ENCODE measurements at regions not wholly inside any gene's neighbourhood (a gene's known extent, or its start where the extent isn't known, plus 50 kb on each side); places are given as distances from the start of the nearest gene placed in this dataset.

DNA sequence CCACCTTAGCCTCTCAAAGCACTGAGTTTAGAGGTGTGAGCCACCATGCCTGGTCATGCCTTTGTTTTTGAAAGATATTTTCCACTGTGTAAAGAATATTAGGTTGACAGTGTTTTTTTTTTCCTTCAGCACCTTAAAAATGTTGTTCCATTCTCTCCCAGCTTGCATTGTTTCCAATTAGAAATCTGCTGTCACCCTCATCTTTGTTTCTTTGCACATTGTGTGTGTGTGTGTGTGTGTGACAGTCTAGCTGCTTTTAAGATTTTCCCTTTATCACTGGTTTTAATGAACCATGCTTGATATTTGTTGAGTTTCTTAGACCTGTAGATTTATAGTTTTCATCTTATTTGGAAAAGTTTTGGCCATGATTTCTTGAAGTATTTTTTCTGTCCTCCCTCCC is 79.0 kb upstream of the NKX1-1 start:
- Mint-ChIP-seq H3K36me3 (ENCODE audit: low read depth, unreplicated experiment) (peaks cover 4% of the 10 kb centered on the region), H3K27me3 (ENCODE audit: low read depth, unreplicated experiment) (peaks cover 37% of the 10 kb centered on the region), H3K4me3 (ENCODE audit: unreplicated experiment) (no peak overlapping the region), H3K9me3 (ENCODE audit: unreplicated experiment) (peaks cover 24% of the 10 kb centered on the region), H3K4me1 (ENCODE audit: low read depth, unreplicated experiment) (peaks cover 3% of the 10 kb centered on the region), H3K27ac (ENCODE audit: unreplicated experiment) (no peak overlapping the region)
- FAIRE-seq (no peak), DNase-seq (ENCODE audit: low read depth) (no peak)
- H3K9me3 ChIP-seq (ENCODE audit: insufficient read depth, low read depth, low read length) = peaks cover 3% of the 10 kb centered on the region
- no peaks in the 10 kb centered on the region for H3K79me2 ChIP-seq (ENCODE audit: insufficient read depth, low read length)
- no peak overlapping the region for H3K4me3 ChIP-seq (ENCODE audit: insufficient read depth, low read depth, low read length)
- H3K9ac ChIP-seq (ENCODE audit: low read length) = no peak overlapping the region
- H3K27me3 ChIP-seq (ENCODE audit: insufficient read depth, low read length) = no peaks in the 10 kb centered on the region
- no peak overlapping the region for H3K4me2 ChIP-seq (ENCODE audit: low read length)
- no peaks in the 10 kb centered on the region for H3K4me1 ChIP-seq (ENCODE audit: insufficient read depth, low read length)
- H3K27ac ChIP-seq (ENCODE audit: low read depth, low read length) = no peak overlapping the region
- no peaks in the 10 kb centered on the region for H3K36me3 ChIP-seq (ENCODE audit: insufficient read depth, low read length)
- TF ChIP-seq, protein P1, sequence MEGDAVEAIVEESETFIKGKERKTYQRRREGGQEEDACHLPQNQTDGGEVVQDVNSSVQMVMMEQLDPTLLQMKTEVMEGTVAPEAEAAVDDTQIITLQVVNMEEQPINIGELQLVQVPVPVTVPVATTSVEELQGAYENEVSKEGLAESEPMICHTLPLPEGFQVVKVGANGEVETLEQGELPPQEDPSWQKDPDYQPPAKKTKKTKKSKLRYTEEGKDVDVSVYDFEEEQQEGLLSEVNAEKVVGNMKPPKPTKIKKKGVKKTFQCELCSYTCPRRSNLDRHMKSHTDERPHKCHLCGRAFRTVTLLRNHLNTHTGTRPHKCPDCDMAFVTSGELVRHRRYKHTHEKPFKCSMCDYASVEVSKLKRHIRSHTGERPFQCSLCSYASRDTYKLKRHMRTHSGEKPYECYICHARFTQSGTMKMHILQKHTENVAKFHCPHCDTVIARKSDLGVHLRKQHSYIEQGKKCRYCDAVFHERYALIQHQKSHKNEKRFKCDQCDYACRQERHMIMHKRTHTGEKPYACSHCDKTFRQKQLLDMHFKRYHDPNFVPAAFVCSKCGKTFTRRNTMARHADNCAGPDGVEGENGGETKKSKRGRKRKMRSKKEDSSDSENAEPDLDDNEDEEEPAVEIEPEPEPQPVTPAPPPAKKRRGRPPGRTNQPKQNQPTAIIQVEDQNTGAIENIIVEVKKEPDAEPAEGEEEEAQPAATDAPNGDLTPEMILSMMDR (IDR thresholded peaks at IDR 0.05; ENCODE audit: insufficient read depth, low read depth, low read length) = no peak
- TF ChIP-seq EZH2 (IDR thresholded peaks at IDR 0.05; ENCODE audit: insufficient read depth, low read length) = no peak
- no peaks in the 10 kb centered on the region for H4K20me1 ChIP-seq (ENCODE audit: insufficient read depth, low read length)
- H2AFZ ChIP-seq (ENCODE audit: low read depth, low read length) = no peak overlapping the region

DNA sequence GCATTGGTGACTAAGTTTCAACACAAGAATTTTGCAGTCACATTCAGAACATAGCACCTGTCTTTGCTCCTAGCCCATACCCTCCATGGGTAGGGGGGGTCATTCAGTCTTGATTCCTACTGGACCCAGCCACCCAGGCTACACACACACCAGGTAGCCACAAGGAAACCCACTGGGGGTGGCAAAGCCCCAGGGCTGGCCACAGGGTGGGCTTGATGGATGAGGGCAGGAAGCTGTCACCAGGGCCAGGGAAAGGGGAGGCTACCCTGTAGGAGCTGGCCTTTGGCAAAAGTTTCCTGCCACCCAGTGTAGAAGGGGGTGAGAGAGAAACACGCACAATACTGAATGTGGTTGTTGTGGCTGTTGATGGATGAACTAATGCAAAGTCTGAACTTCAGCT is 74.5 kb upstream of the NKX1-1 start:
- H3K4me1 Mint-ChIP-seq (ENCODE audit: low read depth, unreplicated experiment) = no peaks in the 10 kb centered on the region
- peaks cover 2% of the 10 kb centered on the region for H3K36me3 Mint-ChIP-seq (ENCODE audit: low read depth, unreplicated experiment)
- Histone ChIP-seq H3K27me3 (ENCODE audit: insufficient read depth, low read length) (no peaks in the 10 kb centered on the region), H3K4me1 (ENCODE audit: insufficient read depth, low read length) (no peaks in the 10 kb centered on the region), H3K9ac (ENCODE audit: low read length) (no peak overlapping the region), H3K4me2 (ENCODE audit: low read length) (no peak overlapping the region), H2AFZ (ENCODE audit: low read depth, low read length) (no peak overlapping the region), H3K4me3 (ENCODE audit: insufficient read depth, low read depth, low read length) (no peak overlapping the region), H3K36me3 (ENCODE audit: insufficient read depth, low read length) (no peaks in the 10 kb centered on the region), H3K79me2 (ENCODE audit: insufficient read depth, low read length) (no peaks in the 10 kb centered on the region), H3K9me3 (ENCODE audit: insufficient read depth, low read depth, low read length) (no peaks in the 10 kb centered on the region), H3K27ac (ENCODE audit: low read depth, low read length) (no peak overlapping the region), H4K20me1 (ENCODE audit: insufficient read depth, low read length) (no peaks in the 10 kb centered on the region)
- DNase-seq (ENCODE audit: low read depth) = no peak
- TF ChIP-seq EZH2 (IDR thresholded peaks at IDR 0.05; ENCODE audit: insufficient read depth, low read length) = no peak
- TF ChIP-seq, protein P1 (IDR thresholded peaks at IDR 0.05; ENCODE audit: insufficient read depth, low read depth, low read length) = no peak
- FAIRE-seq = no peak
- H3K9me3 Mint-ChIP-seq (ENCODE audit: unreplicated experiment) = peaks cover 15% of the 10 kb centered on the region
- no peak overlapping the region for H3K27ac Mint-ChIP-seq (ENCODE audit: unreplicated experiment)
- H3K27me3 Mint-ChIP-seq (ENCODE audit: low read depth, unreplicated experiment) = peaks cover 31% of the 10 kb centered on the region
- no peak overlapping the region for H3K4me3 Mint-ChIP-seq (ENCODE audit: unreplicated experiment)

DNA sequence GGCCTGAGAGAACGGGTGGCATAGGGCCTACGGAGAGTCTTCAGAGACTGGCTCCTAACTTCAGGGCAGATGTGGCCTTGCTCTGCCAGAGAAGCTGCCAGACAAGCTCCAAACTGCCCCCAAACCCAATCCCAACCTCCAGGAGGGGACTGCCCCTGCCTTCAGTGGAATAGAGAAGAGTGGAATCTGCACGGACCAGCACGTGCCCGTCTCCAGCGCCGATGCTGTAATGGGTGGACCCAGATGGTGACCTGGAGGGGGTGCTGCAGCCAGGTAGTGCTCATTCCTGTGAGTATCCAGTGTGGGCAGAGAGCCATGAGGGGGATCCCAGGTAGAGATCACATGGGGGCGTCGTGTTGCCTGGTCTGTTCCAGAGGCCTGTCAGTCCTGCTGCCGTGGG is 73.2 kb upstream of the NKX1-1 start:
- TF ChIP-seq, protein P1 (IDR thresholded peaks at IDR 0.05; ENCODE audit: insufficient read depth, low read depth, low read length) = no peak
- no peak for TF ChIP-seq EZH2 (IDR thresholded peaks at IDR 0.05; ENCODE audit: insufficient read depth, low read length)
- Histone ChIP-seq H3K27me3 (ENCODE audit: insufficient read depth, low read length) (no peaks in the 10 kb centered on the region), H3K4me1 (ENCODE audit: insufficient read depth, low read length) (no peaks in the 10 kb centered on the region), H3K4me3 (ENCODE audit: insufficient read depth, low read depth, low read length) (no peak overlapping the region), H3K9me3 (ENCODE audit: insufficient read depth, low read depth, low read length) (no peaks in the 10 kb centered on the region), H3K4me2 (ENCODE audit: low read length) (no peak overlapping the region), H2AFZ (ENCODE audit: low read depth, low read length) (no peak overlapping the region), H4K20me1 (ENCODE audit: insufficient read depth, low read length) (no peaks in the 10 kb centered on the region), H3K27ac (ENCODE audit: low read depth, low read length) (no peak overlapping the region), H3K9ac (ENCODE audit: low read length) (no peak overlapping the region), H3K36me3 (ENCODE audit: insufficient read depth, low read length) (no peaks in the 10 kb centered on the region), H3K79me2 (ENCODE audit: insufficient read depth, low read length) (no peaks in the 10 kb centered on the region)
- no peak overlapping the region for H3K4me3 Mint-ChIP-seq (ENCODE audit: unreplicated experiment)
- H3K27me3 Mint-ChIP-seq (ENCODE audit: low read depth, unreplicated experiment) = peaks cover 38% of the 10 kb centered on the region
- H3K36me3 Mint-ChIP-seq (ENCODE audit: low read depth, unreplicated experiment) = no peaks in the 10 kb centered on the region
- H3K9me3 Mint-ChIP-seq (ENCODE audit: unreplicated experiment) = peaks cover 9% of the 10 kb centered on the region
- H3K4me1 Mint-ChIP-seq (ENCODE audit: low read depth, unreplicated experiment) = no peaks in the 10 kb centered on the region
- no peak overlapping the region for H3K27ac Mint-ChIP-seq (ENCODE audit: unreplicated experiment)
- FAIRE-seq (no peak), DNase-seq (ENCODE audit: low read depth) (no peak)

Measured in astrocyte (in vitro differentiated cells and primary cell).